ENCODE measurements at regions not wholly inside any gene's neighbourhood (a gene's known extent, or its start where the extent isn't known, plus 50 kb on each side); places are given as distances from the start of the nearest gene placed in this dataset.

DNA sequence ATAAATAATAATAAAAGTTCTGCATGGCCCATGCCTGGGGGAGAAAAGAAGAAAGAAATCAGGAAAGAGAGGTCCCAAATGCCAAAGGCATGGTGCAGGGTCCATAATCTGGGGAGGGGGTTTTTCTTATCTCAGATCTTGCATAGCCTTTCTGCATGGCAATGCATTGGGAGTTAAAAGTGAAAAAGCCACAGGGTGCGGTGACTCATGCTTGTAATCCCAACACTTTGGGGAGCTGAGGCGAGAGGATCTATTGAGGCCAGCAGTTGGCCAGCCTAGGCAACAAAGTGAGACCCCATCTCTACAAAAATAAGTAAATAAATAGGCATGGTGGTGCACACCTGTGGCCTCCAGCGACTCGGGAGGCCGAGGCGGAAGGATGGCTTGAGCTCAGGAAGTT lies 76.8 kb upstream of the GATA2 start:
- H3K4me3 ChIP-seq (ENCODE audit: low read length): no peak overlapping the region
- no peaks in the 10 kb centered on the region for H3K4me1 ChIP-seq (ENCODE audit: control insufficient read depth, insufficient read depth, low read length)
- no peak overlapping the region for H3K9ac ChIP-seq (ENCODE audit: low read length)
- H3K36me3 ChIP-seq (ENCODE audit: control insufficient read depth, insufficient read depth, low read length, severe bottlenecking): no peaks in the 10 kb centered on the region
- H3K9me3 ChIP-seq (ENCODE audit: control insufficient read depth, low read length): no peaks in the 10 kb centered on the region
- peaks cover 55% of the 10 kb centered on the region for H3K27me3 ChIP-seq (replicated peaks; ENCODE audit: control insufficient read depth, insufficient read depth, low read length)
- DNase-seq (ENCODE audit: low read depth): no peak

GRCh38 chr3:128568602-128569490 lies 75.8 kb upstream of the GATA2 start:
- no peaks in the 10 kb centered on the region for H3K4me1 ChIP-seq (ENCODE audit: control insufficient read depth, insufficient read depth, low read length)
- H3K27me3 ChIP-seq (replicated peaks; ENCODE audit: control insufficient read depth, insufficient read depth, low read length): peaks cover 55% of the 10 kb centered on the region
- no peak overlapping the region for H3K9ac ChIP-seq (ENCODE audit: low read length)
- H3K36me3 ChIP-seq (ENCODE audit: control insufficient read depth, insufficient read depth, low read length, severe bottlenecking): no peaks in the 10 kb centered on the region
- DNase-seq (ENCODE audit: low read depth): no peak
- no peak overlapping the region for H3K4me3 ChIP-seq (ENCODE audit: low read length)
- no peaks in the 10 kb centered on the region for H3K9me3 ChIP-seq (ENCODE audit: control insufficient read depth, low read length)

GRCh38 chr3:128567705-128568356 lies 74.8 kb upstream of the GATA2 start:
- Histone ChIP-seq H3K4me3 (ENCODE audit: low read length) (no peak overlapping the region), H3K36me3 (ENCODE audit: control insufficient read depth, insufficient read depth, low read length, severe bottlenecking) (no peaks in the 10 kb centered on the region), H3K9me3 (ENCODE audit: control insufficient read depth, low read length) (no peaks in the 10 kb centered on the region), H3K27me3 (replicated peaks; ENCODE audit: control insufficient read depth, insufficient read depth, low read length) (peaks cover 61% of the 10 kb centered on the region), H3K9ac (ENCODE audit: low read length) (no peak overlapping the region), H3K4me1 (ENCODE audit: control insufficient read depth, insufficient read depth, low read length) (no peaks in the 10 kb centered on the region)
- no peak for DNase-seq (ENCODE audit: low read depth)

- Histone ChIP-seq H3K27me3 (replicated peaks; ENCODE audit: control insufficient read depth, insufficient read depth, low read length) (peaks cover 61% of the 10 kb centered on the region), H3K9me3 (ENCODE audit: control insufficient read depth, low read length) (no peaks in the 10 kb centered on the region), H3K4me1 (ENCODE audit: control insufficient read depth, insufficient read depth, low read length) (no peaks in the 10 kb centered on the region), H3K9ac (ENCODE audit: low read length) (no peak overlapping the region), H3K36me3 (ENCODE audit: control insufficient read depth, insufficient read depth, low read length, severe bottlenecking) (no peaks in the 10 kb centered on the region), H3K4me3 (ENCODE audit: low read length) (no peak overlapping the region)
- DNase-seq (ENCODE audit: low read depth): no peak
Observed at GRCh38 chr3:128567141-128567540, 74.1 kb upstream of the GATA2 start.

GRCh38 chr3:128563439-128563838 lies 70.4 kb upstream of the GATA2 start:
- no peaks in the 10 kb centered on the region for H3K36me3 ChIP-seq (ENCODE audit: control insufficient read depth, insufficient read depth, low read length, severe bottlenecking)
- no peak overlapping the region for H3K9ac ChIP-seq (ENCODE audit: low read length)
- H3K27me3 ChIP-seq (replicated peaks; ENCODE audit: control insufficient read depth, insufficient read depth, low read length): peaks cover 67% of the 10 kb centered on the region
- no peak for DNase-seq (ENCODE audit: low read depth)
- H3K4me1 ChIP-seq (ENCODE audit: control insufficient read depth, insufficient read depth, low read length): no peaks in the 10 kb centered on the region
- H3K9me3 ChIP-seq (ENCODE audit: control insufficient read depth, low read length): no peaks in the 10 kb centered on the region
- H3K4me3 ChIP-seq (ENCODE audit: low read length): no peak overlapping the region

- peaks cover 6% of the 10 kb centered on the region for H3K9me3 ChIP-seq (ENCODE audit: control insufficient read depth, low read length)
- no peaks in the 10 kb centered on the region for H3K4me1 ChIP-seq (ENCODE audit: control insufficient read depth, insufficient read depth, low read length)
- H3K4me3 ChIP-seq (ENCODE audit: low read length): no peak overlapping the region
- H3K36me3 ChIP-seq (ENCODE audit: control insufficient read depth, insufficient read depth, low read length, severe bottlenecking): no peaks in the 10 kb centered on the region
- DNase-seq (ENCODE audit: low read depth): no peak
- peaks cover 68% of the 10 kb centered on the region for H3K27me3 ChIP-seq (replicated peaks; ENCODE audit: control insufficient read depth, insufficient read depth, low read length)
- H3K9ac ChIP-seq (ENCODE audit: low read length): no peak overlapping the region
Observed at GRCh38 chr3:128561504-128561903, 68.5 kb upstream of the GATA2 start.

GRCh38 chr3:128560768-128561167 lies 67.8 kb upstream of the GATA2 start:
- DNase-seq (ENCODE audit: low read depth): no peak
- Histone ChIP-seq H3K4me1 (ENCODE audit: control insufficient read depth, insufficient read depth, low read length) (no peaks in the 10 kb centered on the region), H3K9ac (ENCODE audit: low read length) (no peak overlapping the region), H3K27me3 (replicated peaks; ENCODE audit: control insufficient read depth, insufficient read depth, low read length) (peaks cover 71% of the 10 kb centered on the region), H3K4me3 (ENCODE audit: low read length) (no peak overlapping the region), H3K9me3 (ENCODE audit: control insufficient read depth, low read length) (peaks cover 6% of the 10 kb centered on the region), H3K36me3 (ENCODE audit: control insufficient read depth, insufficient read depth, low read length, severe bottlenecking) (no peaks in the 10 kb centered on the region)

DNA sequence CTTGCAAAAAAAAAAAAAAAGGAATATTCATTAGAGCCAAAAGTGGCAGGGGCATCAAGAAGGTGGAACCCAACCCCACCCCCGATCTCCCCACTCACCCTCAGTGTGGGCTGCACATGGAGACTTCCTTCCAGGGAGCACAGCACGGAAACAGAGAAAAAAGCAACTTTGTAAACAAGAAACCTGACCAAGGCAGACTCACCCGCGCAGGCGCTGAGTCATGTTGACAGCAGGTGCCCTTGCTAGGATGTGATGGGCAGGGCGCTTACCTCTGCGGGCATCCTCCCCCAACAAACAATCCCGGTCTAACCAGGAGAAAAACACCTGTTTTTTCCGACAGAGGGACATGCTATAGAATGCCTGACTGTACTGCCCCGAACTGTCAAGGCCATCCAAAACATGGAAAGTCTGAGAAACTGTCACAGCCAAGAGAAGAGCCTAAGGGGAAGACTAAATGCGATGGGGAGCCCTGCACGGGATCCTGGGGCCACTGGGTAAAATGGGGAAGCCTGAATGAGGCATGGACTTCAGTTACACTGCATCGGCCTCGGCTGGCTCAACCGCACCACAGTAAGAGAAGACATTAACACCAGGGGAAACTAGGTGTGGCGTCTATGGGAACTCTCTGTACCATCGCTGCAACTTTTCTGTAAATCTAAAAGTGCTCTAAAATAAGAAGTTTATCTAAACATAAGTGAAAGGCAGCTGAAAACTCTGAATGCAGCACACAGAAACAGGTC lies 66.7 kb upstream of the GATA2 start:
- no peak for DNase-seq (ENCODE audit: low read depth)
- no peak overlapping the region for H3K9ac ChIP-seq (ENCODE audit: low read length)
- H3K36me3 ChIP-seq (ENCODE audit: control insufficient read depth, insufficient read depth, low read length, severe bottlenecking): no peaks in the 10 kb centered on the region
- no peaks in the 10 kb centered on the region for H3K4me1 ChIP-seq (ENCODE audit: control insufficient read depth, insufficient read depth, low read length)
- peaks cover 68% of the 10 kb centered on the region for H3K27me3 ChIP-seq (replicated peaks; ENCODE audit: control insufficient read depth, insufficient read depth, low read length)
- peaks cover 6% of the 10 kb centered on the region for H3K9me3 ChIP-seq (ENCODE audit: control insufficient read depth, low read length)
- no peak overlapping the region for H3K4me3 ChIP-seq (ENCODE audit: low read length)

DNA sequence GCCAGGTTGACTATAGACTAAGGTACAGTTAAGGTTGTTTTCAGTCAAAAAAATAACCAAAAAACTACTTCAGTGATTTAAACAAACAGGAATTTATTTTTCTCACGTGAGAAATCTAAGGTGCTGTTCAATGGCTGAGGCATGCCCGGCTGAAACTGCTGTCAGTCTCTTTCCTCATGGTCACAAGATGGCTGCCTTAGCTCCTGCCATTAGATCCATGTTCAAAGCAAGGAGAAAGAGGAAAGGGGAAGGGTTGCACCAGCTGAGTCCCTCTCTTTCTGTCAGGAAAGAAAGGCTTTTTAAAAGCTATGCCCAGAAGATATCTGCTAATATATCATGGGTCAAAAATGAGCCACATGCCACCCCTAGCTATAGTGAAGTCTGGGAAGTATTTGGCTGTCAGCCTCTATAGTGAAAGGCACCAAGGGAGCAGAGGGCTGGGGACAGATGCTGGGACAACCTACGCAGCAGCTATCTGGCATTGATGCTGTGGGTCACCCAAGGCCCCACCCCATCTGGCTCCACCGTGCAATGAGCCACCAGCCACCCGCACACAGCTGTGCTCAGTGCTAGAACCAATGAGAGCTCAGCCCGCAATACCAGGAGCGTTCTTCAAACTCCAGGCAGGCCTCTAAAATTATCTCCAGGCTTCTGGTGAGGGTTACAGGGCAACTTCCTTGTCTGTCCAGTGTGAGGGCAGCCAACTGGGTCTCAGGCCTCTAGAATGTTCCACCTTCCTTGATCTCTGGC lies 64.7 kb upstream of the GATA2 start:
- Histone ChIP-seq H3K36me3 (ENCODE audit: control insufficient read depth, insufficient read depth, low read length, severe bottlenecking) (no peaks in the 10 kb centered on the region), H3K9ac (ENCODE audit: low read length) (no peak overlapping the region), H3K4me1 (ENCODE audit: control insufficient read depth, insufficient read depth, low read length) (no peaks in the 10 kb centered on the region), H3K9me3 (ENCODE audit: control insufficient read depth, low read length) (peaks cover 6% of the 10 kb centered on the region), H3K4me3 (ENCODE audit: low read length) (no peak overlapping the region), H3K27me3 (replicated peaks; ENCODE audit: control insufficient read depth, insufficient read depth, low read length) (peaks cover 69% of the 10 kb centered on the region)
- DNase-seq (ENCODE audit: low read depth): no peak

- peaks cover 65% of the 10 kb centered on the region for H3K27me3 ChIP-seq (replicated peaks; ENCODE audit: control insufficient read depth, insufficient read depth, low read length)
- peaks cover 6% of the 10 kb centered on the region for H3K9me3 ChIP-seq (ENCODE audit: control insufficient read depth, low read length)
- no peak overlapping the region for H3K9ac ChIP-seq (ENCODE audit: low read length)
- no peaks in the 10 kb centered on the region for H3K36me3 ChIP-seq (ENCODE audit: control insufficient read depth, insufficient read depth, low read length, severe bottlenecking)
- no peak for DNase-seq (ENCODE audit: low read depth)
- no peaks in the 10 kb centered on the region for H3K4me1 ChIP-seq (ENCODE audit: control insufficient read depth, insufficient read depth, low read length)
- no peak overlapping the region for H3K4me3 ChIP-seq (ENCODE audit: low read length)
Observed at GRCh38 chr3:128556907-128557306, 63.9 kb upstream of the GATA2 start.

- no peaks in the 10 kb centered on the region for H3K36me3 ChIP-seq (ENCODE audit: control insufficient read depth, insufficient read depth, low read length, severe bottlenecking)
- H3K9ac ChIP-seq (ENCODE audit: low read length): no peak overlapping the region
- peaks cover 59% of the 10 kb centered on the region for H3K27me3 ChIP-seq (replicated peaks; ENCODE audit: control insufficient read depth, insufficient read depth, low read length)
- no peak for DNase-seq (ENCODE audit: low read depth)
- no peaks in the 10 kb centered on the region for H3K4me1 ChIP-seq (ENCODE audit: control insufficient read depth, insufficient read depth, low read length)
- H3K9me3 ChIP-seq (ENCODE audit: control insufficient read depth, low read length): peaks cover 6% of the 10 kb centered on the region
- H3K4me3 ChIP-seq (ENCODE audit: low read length): no peak overlapping the region
Observed at GRCh38 chr3:128556384-128556783, 63.4 kb upstream of the GATA2 start.

All from adipocyte (in vitro differentiated cells).